GM12875 (cell line): ENCODE measurements at regions not wholly inside any gene's neighbourhood (a gene's known extent, or its start where the extent isn't known, plus 50 kb on each side); places are given as distances from the start of the nearest gene placed in this dataset.
"Not testable (repeated sequence)": the region's sequence is repeated elsewhere in the genome, so short reads cannot be mapped to it uniquely, and the experiment has no call there.

Experiments
- H3K4me3 ChIP-seq: one replicate; pipeline ENCODE4 v1.5.1; 2011; ENCODE audit warnings: low read depth, low read length, control low read depth
- CTCF ChIP-seq: IDR thresholded peaks from 2 replicates; pipeline ENCODE4 v1.5.1; 2011; ENCODE audit warnings: low read depth, mild to moderate bottlenecking, control low read depth, inconsistent platforms, low read length, moderate library complexity, borderline replicate concordance; ENCODE audit not compliant: insufficient read depth

- TF ChIP-seq CTCF, result no peak
These were observed 148.8 kb downstream of the BLID start for GRCh38 chr11:121967131-121967704.

GRCh38 chr11:121965330-121965729 lies 150.7 kb downstream of the BLID start:
- TF ChIP-seq CTCF, result no peak

More at GRCh38 chr11:121967131-121967704, 148.8 kb downstream of the BLID start:
- no peak overlapping the region for H3K4me3 ChIP-seq

DNA sequence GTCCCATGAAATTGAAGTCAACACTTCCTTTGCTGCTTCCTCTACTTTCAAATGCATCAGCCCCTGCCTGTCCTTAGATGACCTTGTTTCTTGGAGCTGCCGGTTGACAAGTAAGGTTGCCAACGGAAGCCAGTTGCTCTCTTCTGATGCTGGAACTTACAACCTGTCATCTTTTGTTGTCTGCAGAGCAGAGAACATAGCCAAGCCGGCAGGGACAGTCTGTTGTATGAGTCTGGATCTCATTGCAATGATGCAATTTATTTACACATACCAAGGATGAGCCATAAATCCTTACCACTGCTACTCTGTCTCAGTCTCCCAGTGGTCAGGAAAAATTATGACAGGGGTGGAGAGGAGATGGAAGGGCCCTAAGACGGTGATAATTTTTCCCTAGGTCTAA lies 151.4 kb downstream of the BLID start:
- no peak for TF ChIP-seq CTCF
- H3K4me3 ChIP-seq, result no peak overlapping the region

More at GRCh38 chr11:121965330-121965729, 150.7 kb downstream of the BLID start:
- no peak overlapping the region for H3K4me3 ChIP-seq

GRCh38 chr11:121963846-121964245 lies 152.2 kb downstream of the BLID start:
- H3K4me3 ChIP-seq, result not testable (repeated sequence)

DNA sequence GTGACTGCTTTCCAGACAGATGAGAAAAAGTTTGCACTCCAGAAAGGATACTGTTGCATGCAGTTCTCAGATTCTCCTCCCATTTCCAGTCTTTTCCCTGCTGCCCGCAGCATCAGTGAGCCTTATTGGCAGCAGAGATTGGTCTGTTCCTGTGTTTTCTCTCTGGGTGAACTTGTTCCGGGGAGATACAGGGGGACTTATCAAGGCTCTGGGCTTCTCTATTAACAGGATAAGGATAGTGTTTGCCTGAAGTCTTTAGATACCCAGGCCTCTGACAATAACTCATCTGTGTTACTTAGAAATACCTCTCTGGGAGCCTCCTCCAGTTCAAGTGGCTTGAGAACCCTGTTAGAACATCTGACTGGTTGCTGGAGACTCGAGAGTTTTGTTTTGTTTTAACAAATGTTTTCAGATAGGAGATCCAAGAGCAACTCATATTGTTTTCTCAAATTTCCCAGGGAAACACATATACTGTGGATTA lies 154.7 kb downstream of the BLID start:
- no peak for TF ChIP-seq CTCF
- H3K4me3 ChIP-seq, result no peak overlapping the region

- no peak for TF ChIP-seq CTCF
- no peak overlapping the region for H3K4me3 ChIP-seq
These were observed 157.1 kb downstream of the BLID start for GRCh38 chr11:121958971-121959325.

- TF ChIP-seq CTCF, result no peak
- H3K4me3 ChIP-seq, result no peak overlapping the region
These were observed 157.6 kb downstream of the BLID start for GRCh38 chr11:121958323-121958970.
